Liver (tissue), 8 donors: ENCODE measurements at regions not wholly inside any gene's neighbourhood (a gene's known extent, or its start where the extent isn't known, plus 50 kb on each side); places are given as distances from the start of the nearest gene placed in this dataset.

ENCODE experiments used
- DNase-seq: peaks from one replicate; pipeline ENCODE4 v3.0.0-alpha.2; 2017; ENCODE audit warnings: low spot score
- H3K27ac ChIP-seq, 2 donors: one replicate each; pipeline ENCODE4 v1.7.0; 2013; ENCODE audit warnings: inconsistent platforms in 2 of 2, low read length in 2 of 2, control low read depth in 1 of 2, low read depth in 1 of 2, mild to moderate bottlenecking in 1 of 2
- H3K27me3 ChIP-seq, 4 donors: one replicate each; pipeline versions ENCODE4 v1.6.1 to v1.7.0; 2013; ENCODE audit warnings: low read length in 3 of 4, inconsistent platforms in 1 of 4, mild to moderate bottlenecking in 1 of 4, moderate library complexity in 1 of 4; ENCODE audit not compliant: control insufficient read depth in 4 of 4, insufficient read depth in 4 of 4
- H3K36me3 ChIP-seq, 4 donors: one replicate each; pipeline versions ENCODE4 v1.6.1 to v1.7.0; 2013; ENCODE audit warnings: low read length in 3 of 4, mild to moderate bottlenecking in 3 of 4, low read depth in 1 of 4, moderate library complexity in 1 of 4; ENCODE audit not compliant: control insufficient read depth in 4 of 4, insufficient read depth in 3 of 4
- H3K4me1 ChIP-seq, 4 donors: one replicate each; pipeline versions ENCODE4 v1.6.1 to v1.7.0; 2013; ENCODE audit warnings: low read length in 3 of 4, mild to moderate bottlenecking in 3 of 4, moderate library complexity in 1 of 4; ENCODE audit not compliant: control insufficient read depth in 4 of 4, insufficient read depth in 4 of 4
- H3K4me3 ChIP-seq, 3 donors: one replicate each; pipeline versions ENCODE4 v1.6.1 to v1.7.0; 2013; ENCODE audit warnings: low read length in 3 of 3, control low read depth in 1 of 3, low read depth in 1 of 3, mild to moderate bottlenecking in 1 of 3
- H3K9ac ChIP-seq, 2 donors: one replicate each; pipeline ENCODE4 v1.7.0; 2013; ENCODE audit warnings: low read length in 2 of 2, mild to moderate bottlenecking in 2 of 2, moderate library complexity in 2 of 2, control low read depth in 1 of 2, low read depth in 1 of 2
- H3K9me3 ChIP-seq, 4 donors: one replicate each; pipeline versions ENCODE4 v1.6.1 to v1.7.0; 2013; ENCODE audit warnings: low read length in 3 of 4; ENCODE audit not compliant: control insufficient read depth in 4 of 4
- ATF3 ChIP-seq: IDR thresholded peaks from 2 replicates; pipeline ENCODE4 v1.6.1; 2016; ENCODE audit warnings: antibody characterized with exemption
- CTCF ChIP-seq: fragments of 150-350 bp; IDR thresholded peaks from 2 replicates; pipeline ENCODE4 v1.5.1; 2017; ENCODE audit warnings: improper control_type of control experiment, low read depth, low read length; ENCODE audit not compliant: missing input control
- EGR1 ChIP-seq, 2 donors: IDR thresholded peaks; 2 replicates each; pipeline ENCODE4 v1.6.1; 2016 to 2018; ENCODE audit warnings: antibody characterized with exemption in 2 of 2, low read depth in 2 of 2
- FOXA1 ChIP-seq: IDR thresholded peaks from 2 replicates; pipeline ENCODE4 v1.6.1; 2016; ENCODE audit warnings: antibody characterized with exemption
- FOXA2 ChIP-seq: IDR thresholded peaks from 2 replicates; pipeline ENCODE4 v1.6.1; 2016; ENCODE audit warnings: antibody characterized with exemption
- HNF4A ChIP-seq, 2 donors: conservative IDR thresholded peaks; 2 replicates each; pipeline ENCODE4 v1.6.1; 2016; ENCODE audit warnings: antibody characterized with exemption in 2 of 2, mild to moderate bottlenecking in 2 of 2
- HNF4G ChIP-seq: IDR thresholded peaks from 2 replicates; pipeline ENCODE4 v1.6.1; 2016; ENCODE audit warnings: antibody characterized with exemption
- JUND ChIP-seq, 2 donors: IDR thresholded peaks; 2 replicates each; pipeline ENCODE4 v1.6.1; 2016; ENCODE audit warnings: antibody characterized with exemption in 2 of 2
- MAX ChIP-seq: IDR thresholded peaks from 2 replicates; pipeline ENCODE4 v1.6.1; 2016; ENCODE audit warnings: antibody characterized with exemption
- NR2F2 ChIP-seq: IDR thresholded peaks from 2 replicates; pipeline ENCODE4 v1.6.1; 2016; ENCODE audit warnings: antibody characterized with exemption
- RAD21 ChIP-seq, 2 donors: IDR thresholded peaks; 2 replicates each; pipeline ENCODE4 v1.6.1; 2016; ENCODE audit warnings: antibody characterized with exemption in 2 of 2, mild to moderate bottlenecking in 2 of 2
- RXRA ChIP-seq, 2 donors: IDR thresholded peaks; 2 replicates each; pipeline ENCODE4 v1.6.1; 2017 to 2018; ENCODE audit warnings: antibody characterized with exemption in 2 of 2, mild to moderate bottlenecking in 1 of 2
- SP1 ChIP-seq: IDR thresholded peaks from 2 replicates; pipeline ENCODE4 v1.6.1; 2018; ENCODE audit warnings: antibody characterized with exemption, mild to moderate bottlenecking
- TAF1 ChIP-seq: conservative IDR thresholded peaks from 2 replicates; pipeline ENCODE4 v1.6.1; 2016; ENCODE audit warnings: antibody characterized with exemption, mild to moderate bottlenecking
- YY1 ChIP-seq: IDR thresholded peaks from 2 replicates; pipeline ENCODE4 v1.6.1; 2016; ENCODE audit warnings: antibody characterized with exemption, mild to moderate bottlenecking
- WGBS: extraction: QIAGEN DNeasy Blood & Tissue Kit; methylation state at CpG from one replicate; pipeline ENCODE4 v1.1.7; 2013; 5-methylcytosine and 5-hydroxymethylcytosine counted together
- donor health status: healthy.
- donor health status: healthy.
- donor health status: healthy.
- donor health status: healthy.
- donor health status: healthy.

- 68% methylated on average over 5 of the region's 5 CpGs for WGBS
- no peak for TF ChIP-seq EGR1 (IDR thresholded peaks at IDR 0.05; ENCODE audit: low read depth in 2 of 2)
- no peak for TF ChIP-seq TAF1
- no peak for TF ChIP-seq HNF4A (conservative IDR thresholded peaks at IDR 0.05)
- TF ChIP-seq JUND (IDR thresholded peaks at IDR 0.05) = no peak
- no peak for TF ChIP-seq RXRA (IDR thresholded peaks at IDR 0.05)
- TF ChIP-seq CTCF = no peak
- TF ChIP-seq YY1 = no peak
- no peak for TF ChIP-seq ATF3
- no peak for TF ChIP-seq SP1
- no peak for TF ChIP-seq MAX
- TF ChIP-seq NR2F2 = no peak
- TF ChIP-seq HNF4G = no peak
- TF ChIP-seq RAD21 (IDR thresholded peaks at IDR 0.05) = no peak
- no peak for TF ChIP-seq FOXA1
- H3K27ac ChIP-seq = no peak overlapping the region
- no peaks in the 10 kb centered on the region for H3K4me1 ChIP-seq
- peaks cover 0 to 11% (median 1%) of the 10 kb centered on the region in 4 donors for H3K27me3 ChIP-seq
- no peak overlapping the region for H3K4me3 ChIP-seq
- DNase-seq = no peak
- H3K9me3 ChIP-seq = no peaks in the 10 kb centered on the region
- H3K9ac ChIP-seq = no peak overlapping the region
- no peaks in the 10 kb centered on the region for H3K36me3 ChIP-seq
Observed at GRCh38 chr20:41892031-41892430, 273.9 kb upstream of the CHD6 start.

DNA sequence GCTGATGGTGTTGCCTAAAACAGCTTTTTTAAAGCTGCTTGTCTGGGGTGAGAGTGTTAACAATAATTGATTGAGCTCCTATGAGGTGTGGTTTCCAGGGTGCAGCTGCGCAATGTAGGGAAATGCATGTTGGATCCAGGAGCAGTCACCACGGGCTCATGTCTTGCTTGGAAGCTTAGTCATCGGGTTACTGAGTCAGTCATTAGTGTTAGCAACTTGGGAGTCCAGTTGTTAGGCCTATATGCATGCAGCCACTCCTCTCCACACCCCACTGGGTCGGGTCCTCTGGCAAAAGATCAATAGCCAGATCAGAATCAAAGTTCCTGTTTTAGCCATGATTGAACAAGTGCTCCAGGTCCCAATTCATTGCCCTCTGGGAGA is 271.7 kb upstream of the CHD6 start:
- TF ChIP-seq FOXA2 (no peak), ATF3 (no peak)
- WGBS = 52% methylated on average over 4 of the region's 4 CpGs
- H3K36me3 ChIP-seq = no peaks in the 10 kb centered on the region
- H3K9me3 ChIP-seq = no peaks in the 10 kb centered on the region
- H3K27ac ChIP-seq = no peak overlapping the region
- DNase-seq = no peak
- peaks cover 0 to 11% (median 1%) of the 10 kb centered on the region in 4 donors for H3K27me3 ChIP-seq
- H3K9ac ChIP-seq = no peak overlapping the region
- no peak overlapping the region for H3K4me3 ChIP-seq
- no peaks in the 10 kb centered on the region for H3K4me1 ChIP-seq

DNA sequence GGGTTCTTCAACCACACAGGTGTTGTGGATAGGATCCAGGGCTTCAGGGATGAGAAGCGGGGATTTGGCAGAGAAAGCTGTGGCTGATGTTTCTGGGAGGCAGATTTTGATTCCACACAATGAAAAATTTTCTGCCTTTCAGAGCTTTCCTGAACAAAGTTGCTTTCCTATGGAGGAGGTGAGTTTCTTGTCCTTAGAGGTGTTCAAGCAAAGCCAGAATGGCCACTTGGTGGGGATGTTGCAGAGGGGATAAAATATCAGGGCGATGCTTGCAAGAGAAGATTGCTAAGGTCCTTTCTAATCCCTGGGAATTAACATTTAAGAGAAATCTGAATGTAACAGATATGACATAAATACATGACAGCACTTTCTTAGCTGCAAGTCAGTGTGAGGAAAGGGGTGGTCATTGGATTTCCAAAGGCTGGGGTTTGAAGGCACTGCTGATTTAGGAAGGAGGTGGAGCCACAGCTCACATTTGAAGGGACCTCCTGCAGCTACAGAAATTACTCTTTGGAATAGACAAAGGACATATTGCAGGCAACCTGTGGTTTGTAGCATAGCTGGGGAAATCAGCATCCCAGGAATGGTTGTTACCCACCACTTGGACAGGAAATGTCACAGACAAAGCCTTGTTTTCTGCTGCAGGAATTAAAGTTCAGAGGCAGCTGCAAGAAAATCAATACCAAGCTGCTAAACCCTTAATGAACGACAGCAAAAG is 271.1 kb upstream of the CHD6 start:
- DNase-seq = no peak
- Histone ChIP-seq H3K4me3 (no peak overlapping the region), H3K27me3 (peaks cover 0 to 14% (median 1%) of the 10 kb centered on the region in 4 donors), H3K9ac (no peak overlapping the region), H3K36me3 (no peaks in the 10 kb centered on the region), H3K4me1 (no peaks in the 10 kb centered on the region), H3K9me3 (no peaks in the 10 kb centered on the region), H3K27ac (no peak overlapping the region)
- 61% methylated on average over 3 of the region's 3 CpGs for WGBS
- peak; percentile 24 to 38 for TF ChIP-seq RAD21 (IDR thresholded peaks at IDR 0.05)
- TF ChIP-seq JUND (IDR thresholded peaks at IDR 0.05) = no peak
